Endodermal cell (in vitro differentiated cells): ENCODE measurements at regions not wholly inside any gene's neighbourhood (a gene's known extent, or its start where the extent isn't known, plus 50 kb on each side); places are given as distances from the start of the nearest gene placed in this dataset.

ENCODE experiments used
- DNase-seq: peaks from one replicate; pipeline ENCODE4 v3.0.0-alpha.2; 2017
- H3K27ac ChIP-seq: 2 replicates; pipeline ENCODE4 v1.5.1; 2013; ENCODE audit warnings: mild to moderate bottlenecking, low read depth, low read length, moderate library complexity
- H3K27me3 ChIP-seq: 2 replicates; pipeline ENCODE4 v1.6.1; 2013; ENCODE audit warnings: mild to moderate bottlenecking, low read length, moderate library complexity; ENCODE audit not compliant: insufficient read depth, control insufficient read depth, poor library complexity, severe bottlenecking
- H3K36me3 ChIP-seq: 2 replicates; pipeline ENCODE4 v1.7.0; 2013; ENCODE audit warnings: mild to moderate bottlenecking, low read length, moderate library complexity; ENCODE audit not compliant: control insufficient read depth, insufficient read depth
- H3K4me1 ChIP-seq: one replicate; pipeline ENCODE4 v1.7.0; 2013; ENCODE audit warnings: low read length; ENCODE audit not compliant: control insufficient read depth, insufficient read depth
- H3K4me3 ChIP-seq: 2 replicates; pipeline ENCODE4 v1.5.1; 2013; ENCODE audit warnings: mild to moderate bottlenecking, low read length, moderate library complexity
- H3K9ac ChIP-seq: 2 replicates; pipeline ENCODE4 v1.6.1; 2013; ENCODE audit warnings: mild to moderate bottlenecking, low read length, moderate library complexity; ENCODE audit not compliant: poor library complexity, severe bottlenecking; ENCODE audit errors: extremely low read depth
- H3K9me3 ChIP-seq: 2 replicates; pipeline ENCODE4 v1.6.1; 2013; ENCODE audit warnings: mild to moderate bottlenecking, low read length, moderate library complexity; ENCODE audit not compliant: control insufficient read depth
- H3K27ac Mint-ChIP-seq: 2 replicates; pipeline ENCODE4 v1.8.0; 2020; ENCODE audit warnings: mixed read lengths
- H3K27me3 Mint-ChIP-seq: 2 replicates; pipeline ENCODE4 v1.8.0; 2021; ENCODE audit warnings: mild to moderate bottlenecking, mixed read lengths; ENCODE audit not compliant: insufficient read depth
- H3K36me3 Mint-ChIP-seq: 2 replicates; pipeline ENCODE4 v1.8.0; 2020; ENCODE audit warnings: low read depth, mixed read lengths
- H3K4me1 Mint-ChIP-seq: 2 replicates; pipeline ENCODE4 v1.8.0; 2020; ENCODE audit warnings: mixed read lengths
- H3K4me3 Mint-ChIP-seq: 2 replicates; pipeline ENCODE4 v1.8.0; 2020; ENCODE audit warnings: mild to moderate bottlenecking, moderate library complexity, mixed read lengths
- H3K9me3 Mint-ChIP-seq: 2 replicates; pipeline ENCODE4 v1.8.0; 2020; ENCODE audit warnings: mild to moderate bottlenecking, mixed read lengths
- CTCF ChIP-seq: fragments of 200-600 bp; sonication (generic); conservative IDR thresholded peaks from 2 replicates; pipeline ENCODE4 v1.5.0; 2021; ENCODE audit warnings: antibody characterized with exemption, mild to moderate bottlenecking
- WGBS, 2 experiments: methylation state at CpG; one replicate each; pipeline versions ENCODE4 v1.1.5 to v1.1.7; 2013; ENCODE audit warnings: missing lambda C conversion rate in 2 of 2, mixed read lengths in 1 of 2; ENCODE audit not compliant: insufficient coverage in 1 of 2, insufficient read length in 1 of 2; 5-methylcytosine and 5-hydroxymethylcytosine counted together

- peaks cover 4% of the 10 kb centered on the region for H3K27me3 Mint-ChIP-seq
- H3K27ac Mint-ChIP-seq: no peak overlapping the region
- no peaks in the 10 kb centered on the region for H3K9me3 Mint-ChIP-seq
- Histone ChIP-seq H3K4me3 (no peak overlapping the region), H3K9me3 (no peaks in the 10 kb centered on the region), H3K27ac (no peak overlapping the region), H3K36me3 (no peaks in the 10 kb centered on the region), H3K4me1 (no peaks in the 10 kb centered on the region), H3K9ac (no peak overlapping the region), H3K27me3 (no peaks in the 10 kb centered on the region)
- no peak for DNase-seq
- H3K36me3 Mint-ChIP-seq: no peaks in the 10 kb centered on the region
- 83 to 92% methylated on average over 4 of the region's 4 CpGs for whole genome bisulfite sequencing, 2 experiments
- H3K4me3 Mint-ChIP-seq: no peak overlapping the region
- no peaks in the 10 kb centered on the region for H3K4me1 Mint-ChIP-seq
- no peak for TF ChIP-seq CTCF
Observed at GRCh38 chr10:43898592-43898991, 249.9 kb upstream of the ZNF32 start.

- 87% methylated on average over 5 to 9 of the region's 9 CpGs for WGBS, 2 experiments
- H3K36me3 ChIP-seq: no peaks in the 10 kb centered on the region
- H3K27me3 ChIP-seq: no peaks in the 10 kb centered on the region
- DNase-seq: no peak
- no peaks in the 10 kb centered on the region for H3K9me3 ChIP-seq
- no peak overlapping the region for H3K4me3 ChIP-seq
- TF ChIP-seq CTCF: no peak
- H3K27ac ChIP-seq: no peak overlapping the region
- H3K36me3 Mint-ChIP-seq: no peaks in the 10 kb centered on the region
- H3K9me3 Mint-ChIP-seq: no peaks in the 10 kb centered on the region
- H3K9ac ChIP-seq: no peak overlapping the region
- peaks cover 4% of the 10 kb centered on the region for H3K27me3 Mint-ChIP-seq
- no peak overlapping the region for H3K4me3 Mint-ChIP-seq
- no peak overlapping the region for H3K27ac Mint-ChIP-seq
- no peaks in the 10 kb centered on the region for H3K4me1 ChIP-seq
- no peaks in the 10 kb centered on the region for H3K4me1 Mint-ChIP-seq
Observed at GRCh38 chr10:43897765-43898419, 249.2 kb upstream of the ZNF32 start.

GRCh38 chr10:43892062-43892770 is 243.5 kb upstream of the ZNF32 start:
- no peak overlapping the region for H3K9ac ChIP-seq
- H3K4me1 ChIP-seq: no peaks in the 10 kb centered on the region
- H3K36me3 ChIP-seq: no peaks in the 10 kb centered on the region
- Mint-ChIP-seq H3K27ac (no peak overlapping the region), H3K27me3 (peaks cover 4% of the 10 kb centered on the region), H3K9me3 (no peaks in the 10 kb centered on the region), H3K4me3 (no peak overlapping the region), H3K36me3 (no peaks in the 10 kb centered on the region), H3K4me1 (no peaks in the 10 kb centered on the region)
- no peak overlapping the region for H3K27ac ChIP-seq
- no peak for DNase-seq
- no peaks in the 10 kb centered on the region for H3K27me3 ChIP-seq
- no peaks in the 10 kb centered on the region for H3K9me3 ChIP-seq
- WGBS, 2 experiments: 81 to 88% methylated on average over 4 to 6 of the region's 6 CpGs
- no peak for TF ChIP-seq CTCF
- H3K4me3 ChIP-seq: no peak overlapping the region
